GM21825 (cell line): ENCODE measurements at regions not wholly inside any gene's neighbourhood (a gene's known extent, or its start where the extent isn't known, plus 50 kb on each side); places are given as distances from the start of the nearest gene placed in this dataset.

Source experiments
- ATAC-seq: cut with Tn5 transposase; IDR thresholded peaks from one replicate; pipeline ENCODE4 v1.9.1; 2021; ENCODE audit warnings: mild to moderate bottlenecking, moderate library complexity; ENCODE audit not compliant: unreplicated experiment

DNA sequence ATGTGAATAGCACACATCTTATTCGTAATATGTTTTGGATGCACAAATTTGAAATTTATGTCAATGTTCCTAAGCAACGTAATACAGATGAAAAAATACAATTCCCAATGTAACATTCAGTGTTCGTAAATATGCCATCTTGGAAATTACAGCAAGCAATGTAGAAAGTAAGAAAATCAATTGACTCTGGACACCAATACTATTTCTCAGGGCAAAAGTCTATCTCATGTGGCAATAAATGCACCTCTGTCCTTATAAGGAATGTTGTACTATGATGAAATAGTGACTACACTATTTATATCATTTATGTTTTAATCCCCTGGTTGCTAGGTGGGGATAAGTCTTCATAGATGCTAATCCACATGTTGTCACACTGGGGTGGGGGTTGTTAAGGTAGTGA lies 251.2 kb downstream of the GXYLT1 start:
- no peak for ATAC-seq

DNA sequence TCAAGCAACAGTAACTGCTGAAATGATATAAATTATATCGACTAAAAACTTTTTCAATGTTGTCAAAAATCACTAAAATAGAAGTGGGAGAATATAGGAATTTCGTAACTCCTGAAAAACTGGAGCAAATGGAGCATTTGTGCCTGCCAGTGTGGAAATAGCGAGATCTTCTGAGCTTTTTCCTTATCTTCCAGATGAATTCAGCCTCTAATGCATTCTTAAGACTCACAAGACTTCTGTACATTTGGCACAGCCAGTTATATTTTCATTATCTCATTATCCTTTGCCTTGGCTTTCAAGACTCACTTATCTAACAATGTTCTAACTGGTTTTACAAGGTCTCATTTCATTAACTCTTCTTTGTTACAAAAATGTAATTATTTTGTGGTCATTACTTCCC lies 252.4 kb downstream of the GXYLT1 start:
- no peak for ATAC-seq

- ATAC-seq: no peak
Observed at GRCh38 chr12:41891226-41891625, 253.4 kb downstream of the GXYLT1 start.

- no peak for ATAC-seq
Observed at GRCh38 chr12:41888285-41888684, 256.4 kb downstream of the GXYLT1 start.

DNA sequence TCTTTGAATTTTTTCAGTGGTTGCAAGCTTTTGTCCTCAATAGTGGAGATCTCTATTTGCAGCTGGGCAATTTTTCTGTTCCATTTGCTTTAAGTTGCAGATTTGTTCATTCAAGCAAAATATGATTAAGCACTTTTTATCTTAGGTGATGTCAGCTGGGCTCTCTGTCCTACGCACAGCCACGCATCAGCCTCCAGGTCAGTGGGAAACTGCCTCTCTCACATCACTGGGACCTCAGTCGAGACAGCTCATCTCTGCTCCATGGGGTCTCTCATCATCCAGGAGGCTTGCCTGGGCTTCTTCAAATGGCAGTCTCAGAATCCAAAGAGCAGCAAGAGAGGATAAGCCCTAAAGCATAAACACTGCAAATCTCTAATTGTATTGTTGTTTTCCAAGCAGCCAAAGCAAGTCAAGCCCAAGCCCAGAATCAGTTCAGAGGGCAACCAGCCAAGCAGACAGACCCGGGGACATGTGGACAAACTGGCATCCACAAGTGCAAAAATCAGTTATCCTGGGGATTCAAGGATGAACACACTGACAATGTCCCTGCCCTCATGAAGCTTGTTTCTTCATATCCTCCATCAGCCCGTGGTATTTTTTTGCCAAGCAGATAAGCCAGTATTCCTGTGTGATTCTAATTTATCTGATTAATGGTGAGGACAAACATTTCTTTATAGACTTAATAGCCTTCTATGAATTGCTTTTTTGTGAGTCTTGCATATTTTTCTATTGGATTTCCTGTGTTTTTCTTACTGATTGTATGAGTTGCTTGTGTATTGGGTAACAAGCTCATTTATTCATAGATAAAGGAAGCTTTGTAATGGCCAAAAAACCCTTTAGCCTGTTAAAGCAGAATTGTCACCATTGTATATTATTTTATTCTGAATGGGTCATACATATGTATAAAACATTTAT lies 262.5 kb downstream of the GXYLT1 start:
- ATAC-seq: no peak

DNA sequence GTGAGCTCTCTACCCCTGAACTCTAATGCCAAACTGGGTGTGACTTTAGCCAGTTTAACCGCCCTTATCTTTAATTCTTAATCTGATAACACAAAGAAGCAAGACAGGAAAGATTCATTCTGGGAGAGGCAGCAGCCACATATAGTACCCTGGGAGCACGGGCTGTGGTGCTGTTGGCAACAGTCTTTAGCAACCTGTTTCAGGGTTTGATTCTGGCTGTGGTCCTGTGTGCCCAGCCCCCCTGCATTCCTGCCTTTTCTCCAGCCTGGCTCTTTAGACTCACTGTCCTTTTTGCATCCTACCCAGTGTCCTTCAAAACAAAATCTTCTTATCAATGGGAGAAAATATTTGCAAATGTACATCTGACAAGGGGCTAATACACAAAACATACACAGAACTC lies 275.2 kb downstream of the GXYLT1 start:
- no peak for ATAC-seq

GRCh38 chr12:41866878-41867430 lies 277.7 kb downstream of the GXYLT1 start:
- ATAC-seq: no peak

- no peak for ATAC-seq
Observed at GRCh38 chr12:41856228-41856627, 288.4 kb downstream of the GXYLT1 start.

- ATAC-seq: no peak
Observed at GRCh38 chr12:41850046-41850445, 294.6 kb downstream of the GXYLT1 start.

DNA sequence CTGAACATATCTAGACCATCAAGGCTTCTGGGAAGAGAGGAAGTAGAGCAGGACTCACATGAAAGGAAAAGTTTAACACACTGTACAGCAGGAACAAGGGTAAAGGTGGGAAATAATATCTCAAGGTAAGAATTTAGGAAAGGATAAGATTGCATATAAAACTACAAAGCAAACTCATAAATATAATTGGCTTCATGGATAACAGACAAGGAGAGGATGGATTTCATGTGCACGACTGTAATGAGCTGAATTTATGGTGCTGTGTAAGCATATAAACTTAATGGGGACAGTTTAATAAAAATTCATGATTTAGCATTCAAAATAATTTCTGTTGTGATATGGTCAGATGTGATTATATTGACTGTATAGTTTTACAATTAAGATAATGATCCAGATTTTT lies 298.0 kb downstream of the GXYLT1 start:
- ATAC-seq: no peak

GRCh38 chr12:41836416-41836815 lies 308.3 kb downstream of the GXYLT1 start:
- no peak for ATAC-seq

GRCh38 chr12:41835556-41835955 lies 309.1 kb downstream of the GXYLT1 start:
- no peak for ATAC-seq

DNA sequence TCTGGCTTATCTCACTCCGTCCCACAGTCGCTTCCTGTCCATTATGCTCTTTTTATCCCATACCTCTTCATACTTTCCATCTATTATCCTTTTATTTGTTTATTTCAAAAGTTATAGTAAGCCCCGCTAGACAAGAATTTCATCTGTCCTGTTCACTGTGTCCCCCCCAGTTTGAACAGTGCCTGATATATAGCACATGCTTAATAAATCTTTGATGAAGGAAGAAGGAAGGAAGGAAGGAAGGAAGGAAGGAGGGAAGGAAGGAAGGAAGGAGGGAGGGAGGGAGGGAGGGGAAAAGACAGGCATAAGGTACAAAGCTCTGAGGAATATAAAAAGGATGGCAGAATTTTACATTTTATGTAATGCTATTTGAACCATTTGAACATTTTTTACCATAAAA lies 324.7 kb downstream of the GXYLT1 start:
- no peak for ATAC-seq

DNA sequence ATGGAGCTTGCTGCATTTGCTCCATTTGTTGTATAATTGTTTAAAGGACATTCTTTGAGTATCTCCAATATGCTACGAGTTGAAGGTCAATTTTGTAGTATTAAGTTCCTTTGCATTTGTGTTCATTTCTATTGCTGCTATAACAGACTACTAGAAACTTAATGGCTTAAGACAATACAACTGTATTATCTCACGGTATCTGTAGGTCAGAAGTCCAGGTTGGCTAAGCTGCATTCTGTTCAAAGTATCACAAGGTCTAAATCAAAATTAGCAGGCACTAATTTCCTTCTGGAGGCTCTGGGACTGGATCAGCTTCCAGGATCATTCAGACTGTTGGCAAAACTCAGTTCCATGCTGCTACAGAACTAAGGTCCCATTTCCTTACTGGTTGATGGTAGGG lies 340.6 kb downstream of the GXYLT1 start:
- ATAC-seq: no peak

- ATAC-seq: no peak
Observed at GRCh38 chr12:41802803-41803202, 341.9 kb downstream of the GXYLT1 start.

GRCh38 chr12:41801261-41801660 lies 343.4 kb downstream of the GXYLT1 start:
- ATAC-seq: no peak

- no peak for ATAC-seq
Observed at GRCh38 chr12:41799671-41800070, 345.0 kb downstream of the GXYLT1 start.

GRCh38 chr12:41795910-41796309 lies 348.8 kb downstream of the GXYLT1 start:
- no peak for ATAC-seq

GRCh38 chr12:41795051-41795600 lies 349.5 kb downstream of the GXYLT1 start:
- ATAC-seq: no peak

DNA sequence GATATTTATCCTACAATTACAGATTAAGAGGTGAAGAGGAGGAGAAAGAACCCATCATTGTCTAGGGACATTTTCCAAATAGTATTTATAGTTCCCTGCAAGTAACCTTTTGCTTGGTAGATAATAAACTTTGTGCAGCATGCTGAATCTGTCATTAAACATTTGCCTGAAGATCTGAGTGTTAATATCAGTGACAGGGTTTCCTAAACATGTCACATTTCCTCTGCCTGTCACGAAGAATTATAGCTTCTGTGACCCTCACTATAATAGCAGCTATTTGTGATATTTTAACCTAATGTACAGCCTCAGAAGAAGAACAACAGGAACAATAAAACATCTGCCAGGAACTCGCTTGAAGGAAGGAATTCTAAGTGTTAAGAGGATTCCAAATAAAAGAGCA lies 350.3 kb downstream of the GXYLT1 start:
- ATAC-seq: no peak

DNA sequence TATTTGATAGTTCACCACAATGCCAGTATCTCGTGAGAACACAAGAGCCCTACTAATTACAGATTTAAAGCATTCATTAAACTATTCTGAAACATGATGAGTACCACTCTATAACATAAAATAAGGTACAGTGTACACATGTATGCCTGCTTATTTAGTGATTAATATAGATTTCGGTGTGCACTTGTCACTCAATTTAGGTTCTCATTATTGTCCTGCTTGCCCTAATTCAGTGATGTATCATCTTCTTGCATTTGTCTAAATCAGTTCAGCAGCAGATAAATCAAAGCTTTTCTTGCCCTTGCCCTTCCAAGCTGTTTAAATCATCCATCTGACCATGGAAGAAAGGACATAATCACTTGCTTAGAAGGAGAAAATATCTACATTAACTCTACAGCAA lies 359.7 kb downstream of the GXYLT1 start:
- ATAC-seq: no peak

DNA sequence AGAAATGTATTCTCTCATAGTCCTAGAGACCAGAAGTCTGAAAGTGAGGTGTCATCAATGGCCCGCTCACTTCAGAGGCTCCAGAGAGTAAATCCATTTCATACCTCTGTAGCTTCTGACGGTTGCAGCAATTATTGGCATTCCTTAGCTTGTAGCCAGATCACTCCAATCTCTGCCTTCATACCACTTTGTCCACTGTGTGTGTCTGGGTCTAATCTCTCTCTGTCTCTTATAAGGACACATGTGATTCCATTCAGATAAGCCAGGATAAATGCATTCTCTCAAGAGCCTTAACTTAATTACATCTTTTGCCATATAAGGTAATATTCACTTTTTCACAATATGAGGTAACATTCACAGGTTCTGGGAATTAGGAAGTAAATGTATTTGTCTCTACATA lies 365.7 kb downstream of the GXYLT1 start:
- ATAC-seq: no peak
